ENCODE measurements at regions not wholly inside any gene's neighbourhood (a gene's known extent, or its start where the extent isn't known, plus 50 kb on each side); places are given as distances from the start of the nearest gene placed in this dataset.

- TF ChIP-seq CTCF (conservative IDR thresholded peaks at IDR 0.05; ENCODE audit: low read length): no peak
- TF ChIP-seq EZH2phosphoT487 (IDR thresholded peaks at IDR 0.05; ENCODE audit: borderline replicate concordance): no peak
- H3K9me2 ChIP-seq (replicated peaks; ENCODE audit: low read depth, low read length): no peaks in the 10 kb centered on the region
- no peaks in the 10 kb centered on the region for H3K4me1 ChIP-seq (ENCODE audit: insufficient read depth, low read length, poor library complexity, severe bottlenecking)
- H3K4me2 ChIP-seq (ENCODE audit: low read depth, low read length, poor library complexity, severe bottlenecking): no peak overlapping the region
- no peaks in the 10 kb centered on the region for H4K20me1 ChIP-seq (ENCODE audit: insufficient read depth, low read length, poor library complexity, severe bottlenecking)
- H2AFZ ChIP-seq (ENCODE audit: low read length): no peak overlapping the region
- H3K4me3 ChIP-seq (ENCODE audit: low read length, poor library complexity, severe bottlenecking): no peak overlapping the region
- no peaks in the 10 kb centered on the region for H3K79me2 ChIP-seq (ENCODE audit: insufficient read depth, low read length)
- no peaks in the 10 kb centered on the region for H3K36me3 ChIP-seq (ENCODE audit: insufficient read depth, low read length)
- no peaks in the 10 kb centered on the region for H3K9me3 ChIP-seq (ENCODE audit: insufficient read depth, low read depth, low read length)
- H3K9ac ChIP-seq (ENCODE audit: low read depth, low read length, poor library complexity, severe bottlenecking): no peak overlapping the region
- H3K27me3 ChIP-seq (ENCODE audit: insufficient read depth, low read length, poor library complexity, severe bottlenecking): no peaks in the 10 kb centered on the region
- H3F3A ChIP-seq (ENCODE audit: low read depth): no peaks in the 10 kb centered on the region
Observed at GRCh38 chr3:194785315-194785714, 99.6 kb downstream of the FAM43A start.

- H4K20me1 ChIP-seq (ENCODE audit: insufficient read depth, low read length, poor library complexity, severe bottlenecking): no peaks in the 10 kb centered on the region
- H3K79me2 ChIP-seq (ENCODE audit: insufficient read depth, low read length): no peaks in the 10 kb centered on the region
- no peaks in the 10 kb centered on the region for H3K9me2 ChIP-seq (replicated peaks; ENCODE audit: low read depth, low read length)
- no peaks in the 10 kb centered on the region for H3K27me3 ChIP-seq (ENCODE audit: insufficient read depth, low read length, poor library complexity, severe bottlenecking)
- no peak overlapping the region for H3K9ac ChIP-seq (ENCODE audit: low read depth, low read length, poor library complexity, severe bottlenecking)
- no peaks in the 10 kb centered on the region for H3F3A ChIP-seq (ENCODE audit: low read depth)
- TF ChIP-seq EZH2phosphoT487 (IDR thresholded peaks at IDR 0.05; ENCODE audit: borderline replicate concordance) (no peak), CTCF (conservative IDR thresholded peaks at IDR 0.05; ENCODE audit: low read length) (no peak)
- H2AFZ ChIP-seq (ENCODE audit: low read length): no peak overlapping the region
- no peaks in the 10 kb centered on the region for H3K9me3 ChIP-seq (ENCODE audit: insufficient read depth, low read depth, low read length)
- no peak overlapping the region for H3K4me3 ChIP-seq (ENCODE audit: low read length, poor library complexity, severe bottlenecking)
- no peaks in the 10 kb centered on the region for H3K4me1 ChIP-seq (ENCODE audit: insufficient read depth, low read length, poor library complexity, severe bottlenecking)
- H3K36me3 ChIP-seq (ENCODE audit: insufficient read depth, low read length): no peaks in the 10 kb centered on the region
- no peak overlapping the region for H3K4me2 ChIP-seq (ENCODE audit: low read depth, low read length, poor library complexity, severe bottlenecking)
Observed at GRCh38 chr3:194787072-194787471, 101.4 kb downstream of the FAM43A start.

- TF ChIP-seq CTCF (conservative IDR thresholded peaks at IDR 0.05; ENCODE audit: low read length) (no peak), EZH2phosphoT487 (IDR thresholded peaks at IDR 0.05; ENCODE audit: borderline replicate concordance) (no peak)
- Histone ChIP-seq H3K4me3 (ENCODE audit: low read length, poor library complexity, severe bottlenecking) (no peak overlapping the region), H3K4me1 (ENCODE audit: insufficient read depth, low read length, poor library complexity, severe bottlenecking) (no peaks in the 10 kb centered on the region)
Observed at GRCh38 chr3:194787650-194788049, 102.0 kb downstream of the FAM43A start.

More at GRCh38 chr3:194787650-194788049, 102.0 kb downstream of the FAM43A start:
- Histone ChIP-seq H2AFZ (ENCODE audit: low read length) (no peak overlapping the region), H3K9me2 (replicated peaks; ENCODE audit: low read depth, low read length) (no peaks in the 10 kb centered on the region), H3K9ac (ENCODE audit: low read depth, low read length, poor library complexity, severe bottlenecking) (no peak overlapping the region), H3K36me3 (ENCODE audit: insufficient read depth, low read length) (no peaks in the 10 kb centered on the region), H4K20me1 (ENCODE audit: insufficient read depth, low read length, poor library complexity, severe bottlenecking) (no peaks in the 10 kb centered on the region), H3K9me3 (ENCODE audit: insufficient read depth, low read depth, low read length) (no peaks in the 10 kb centered on the region), H3F3A (ENCODE audit: low read depth) (no peaks in the 10 kb centered on the region), H3K27me3 (ENCODE audit: insufficient read depth, low read length, poor library complexity, severe bottlenecking) (no peaks in the 10 kb centered on the region), H3K79me2 (ENCODE audit: insufficient read depth, low read length) (no peaks in the 10 kb centered on the region), H3K4me2 (ENCODE audit: low read depth, low read length, poor library complexity, severe bottlenecking) (no peak overlapping the region)

Data from Loucy (cell line).